SK-N-SH (cell line): ENCODE measurements at regions not wholly inside any gene's neighbourhood (a gene's known extent, or its start where the extent isn't known, plus 50 kb on each side); places are given as distances from the start of the nearest gene placed in this dataset.

Source experiments
- CTCF ChIP-seq: fragments of 200-600 bp; sonication (generic); IDR thresholded peaks from 2 replicates; pipeline ENCODE4 v1.6.1; 2017; ENCODE audit warnings: antibody characterized with exemption, mild to moderate bottlenecking, moderate library complexity
- RFX5 ChIP-seq: IDR thresholded peaks from 2 replicates; pipeline ENCODE4 v1.6.1; 2012; ENCODE audit warnings: mild to moderate bottlenecking, improper control_type of control experiment, low read length

- TF ChIP-seq CTCF (no peak), RFX5 (no peak)
These were observed 510.9 kb downstream of the PTPRU start for GRCh38 chr1:29747196-29747595.
